GM18951 (cell line): ENCODE measurements at regions not wholly inside any gene's neighbourhood (a gene's known extent, or its start where the extent isn't known, plus 50 kb on each side); places are given as distances from the start of the nearest gene placed in this dataset.
"Not testable (repeated sequence)": the region's sequence is repeated elsewhere in the genome, so short reads cannot be mapped to it uniquely, and the experiment has no call there.

Experiments
- POLR2A ChIP-seq: IDR thresholded peaks from 4 replicates; pipeline ENCODE4 v1.6.1; 2011; ENCODE audit warnings: mild to moderate bottlenecking; ENCODE audit not compliant: insufficient read length, insufficient read depth; ENCODE audit errors: extremely low read depth
- in situ Hi-C: fragments of 300-500 bp; cut with MboI; formaldehyde crosslinking; loops from one replicate; pipeline ENCODE4 v1.12.0; 2022; ENCODE audit warnings: low sequenced_read_pairs, mixed read lengths, inconsistent platforms; ENCODE audit not compliant: unreplicated experiment

DNA sequence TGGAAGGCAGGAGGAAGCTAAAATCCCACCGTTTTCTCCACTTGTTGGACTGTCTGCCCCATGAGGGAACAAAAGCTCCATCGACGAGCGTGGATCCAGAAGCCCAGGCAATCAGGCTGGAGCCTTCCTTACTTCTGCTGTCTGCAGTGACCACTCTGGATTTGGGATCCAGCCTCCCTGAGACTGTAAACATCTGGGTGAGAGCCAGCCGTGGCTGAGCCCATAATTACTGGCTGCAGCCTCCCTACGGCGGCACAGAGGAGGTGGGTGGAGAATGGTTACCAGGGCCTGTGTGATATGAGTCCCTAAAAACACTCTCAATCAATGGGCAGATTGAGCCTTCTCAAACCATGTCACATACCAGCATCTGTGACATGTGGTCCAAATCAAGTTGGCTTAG lies 158.2 kb downstream of the FOXL1 start:
- TF ChIP-seq POLR2A = no peak
- in situ Hi-C loops = no loop called here

DNA sequence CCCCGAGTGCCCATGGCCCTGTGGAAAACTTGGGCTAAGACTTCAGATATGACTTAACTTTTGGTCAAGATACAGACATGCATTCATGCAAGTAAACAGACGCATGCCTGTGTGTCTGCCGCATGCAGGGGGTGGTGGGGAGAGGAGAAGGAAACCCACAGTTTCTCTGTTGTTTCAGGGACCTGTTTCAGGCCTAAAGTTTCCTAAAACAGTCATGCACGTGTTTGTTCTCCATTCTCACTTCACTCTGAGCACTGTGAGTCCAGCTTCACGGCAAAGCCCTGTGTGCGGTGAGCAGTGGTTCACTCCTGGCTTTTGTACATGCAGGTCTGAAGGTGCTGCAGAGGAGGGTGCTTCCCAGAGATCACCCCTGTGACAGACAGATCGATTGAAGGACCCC lies 158.7 kb downstream of the FOXL1 start:
- in situ Hi-C loops = no loop called here

DNA sequence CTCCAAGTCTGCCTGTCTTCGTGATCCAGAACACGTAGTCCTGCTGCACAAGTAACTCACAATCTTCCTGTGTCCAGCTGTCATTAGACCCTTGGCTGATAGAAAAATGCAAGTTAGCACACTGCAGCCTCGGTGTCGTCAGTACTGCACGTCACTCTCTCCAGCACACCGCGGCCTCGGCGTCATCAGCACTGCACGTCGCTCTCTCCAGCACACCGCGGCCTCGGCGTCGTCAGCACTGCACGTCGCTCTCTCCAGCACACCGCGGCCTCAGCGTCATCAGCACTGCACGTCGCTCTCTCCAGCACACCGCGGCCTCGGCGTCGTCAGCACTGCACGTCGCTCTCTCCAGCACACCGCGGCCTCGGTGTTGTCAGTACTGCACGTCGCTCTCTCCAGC lies 160.0 kb downstream of the FOXL1 start:
- in situ Hi-C loops = not testable (repeated sequence)

More for the DNA sequence above, 158.7 kb downstream of the FOXL1 start:
- TF ChIP-seq POLR2A = no peak

DNA sequence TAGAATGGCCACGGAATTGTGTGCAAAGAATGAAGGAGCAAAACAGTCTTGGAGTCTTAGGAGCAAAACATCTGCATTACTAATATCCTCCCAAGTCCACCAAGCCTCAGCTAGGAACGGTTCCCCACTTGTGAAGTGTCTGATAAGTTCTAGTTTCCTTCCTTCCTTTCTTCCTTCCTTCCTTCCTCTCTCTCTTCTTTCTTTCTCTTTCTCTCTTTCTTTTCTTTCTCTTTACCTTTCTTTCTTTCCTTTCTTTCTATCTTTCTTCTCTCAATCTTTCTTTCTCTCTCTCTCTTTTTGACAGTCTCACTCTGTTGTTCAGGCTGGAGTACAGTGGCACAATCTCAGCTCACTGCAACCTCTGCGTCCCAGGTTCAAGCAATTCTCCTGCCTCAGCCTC lies 160.8 kb downstream of the FOXL1 start:
- in situ Hi-C loops = no loop called here
- no peak for TF ChIP-seq POLR2A

DNA sequence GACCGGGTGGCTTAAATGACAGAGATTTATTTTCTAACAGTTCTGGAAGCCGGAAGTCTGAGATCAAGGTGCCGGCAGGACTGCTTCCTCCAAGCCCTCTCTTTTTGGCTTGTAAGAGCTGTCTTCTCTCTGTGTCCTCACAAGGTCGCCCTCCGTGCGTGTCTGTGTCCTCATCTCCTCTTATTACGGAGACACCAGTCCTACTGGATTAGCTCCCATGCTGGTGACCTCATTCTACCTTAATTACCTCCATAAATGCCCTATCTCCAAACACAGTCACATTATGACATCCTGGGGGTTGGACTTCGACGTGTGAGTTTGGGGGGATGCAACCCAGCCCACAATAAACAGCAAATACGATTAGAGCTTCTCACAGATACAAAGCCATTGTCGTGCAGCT lies 161.5 kb downstream of the FOXL1 start:
- TF ChIP-seq POLR2A = no peak
- in situ Hi-C loops = no loop called here

DNA sequence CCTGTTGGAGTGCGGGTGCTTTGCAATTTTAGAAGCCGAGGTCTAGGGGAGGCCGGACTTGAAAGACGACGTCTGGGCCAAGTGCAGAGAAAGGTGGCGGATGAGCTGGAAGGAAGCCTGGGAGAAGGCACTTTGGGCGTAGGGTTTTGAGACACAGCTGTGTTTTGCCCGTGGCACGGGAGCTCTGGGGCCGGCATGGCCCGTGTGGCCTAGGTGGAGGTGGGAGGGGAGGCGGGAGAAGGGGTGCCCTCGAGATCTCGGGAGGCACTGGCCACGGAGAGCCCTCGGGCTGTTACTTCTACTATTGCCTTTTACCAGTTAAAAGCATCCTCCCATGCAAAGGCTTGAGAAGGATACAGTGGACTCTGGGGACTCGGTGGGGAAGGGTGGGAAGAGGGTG lies 161.9 kb downstream of the FOXL1 start:
- in situ Hi-C loops = no loop called here
- no peak for TF ChIP-seq POLR2A

DNA sequence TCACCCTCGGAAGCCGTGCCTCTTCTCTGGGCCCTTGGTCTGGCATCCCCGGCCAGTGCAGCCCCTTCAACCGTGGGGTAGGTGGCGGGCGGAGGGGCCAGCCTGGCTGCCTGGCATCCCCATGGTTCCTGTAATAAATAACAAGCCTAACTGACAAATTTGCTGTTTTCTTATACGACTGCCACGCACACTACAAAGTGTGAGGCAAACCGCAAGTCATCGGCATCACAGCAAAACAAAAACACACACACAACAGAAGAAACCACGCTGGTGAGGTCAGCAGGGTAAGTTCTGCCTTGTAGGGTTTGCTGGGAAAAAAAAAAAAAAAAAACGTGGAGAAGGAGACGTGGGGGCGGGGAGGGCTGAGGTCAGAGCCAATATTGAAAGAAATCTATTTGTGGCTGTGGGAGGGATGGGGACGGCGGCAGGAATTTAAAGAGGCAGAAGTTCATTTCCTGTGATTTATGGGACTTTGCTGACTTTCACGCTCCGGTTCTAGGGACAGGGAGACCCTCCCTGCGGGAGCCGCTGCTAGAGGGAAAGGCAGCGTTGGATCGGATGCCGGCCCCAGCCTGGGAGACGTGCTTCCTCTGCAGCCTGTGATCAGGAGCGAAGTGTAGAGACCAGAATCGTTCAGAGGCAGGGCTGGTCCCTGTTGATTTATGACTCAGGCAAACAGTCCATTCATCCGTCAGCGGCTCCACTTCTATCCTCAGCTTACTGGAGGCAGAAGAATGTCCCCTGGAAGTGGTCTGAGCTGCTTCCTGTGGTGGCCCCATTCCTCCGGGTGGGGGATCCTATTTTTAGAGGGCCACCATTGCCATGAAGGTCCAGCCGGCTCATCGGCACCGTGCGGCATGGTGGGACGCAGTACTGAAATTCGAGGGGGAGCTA lies 162.8 kb downstream of the FOXL1 start:
- TF ChIP-seq POLR2A = no peak
- in situ Hi-C loops = no loop called here

DNA sequence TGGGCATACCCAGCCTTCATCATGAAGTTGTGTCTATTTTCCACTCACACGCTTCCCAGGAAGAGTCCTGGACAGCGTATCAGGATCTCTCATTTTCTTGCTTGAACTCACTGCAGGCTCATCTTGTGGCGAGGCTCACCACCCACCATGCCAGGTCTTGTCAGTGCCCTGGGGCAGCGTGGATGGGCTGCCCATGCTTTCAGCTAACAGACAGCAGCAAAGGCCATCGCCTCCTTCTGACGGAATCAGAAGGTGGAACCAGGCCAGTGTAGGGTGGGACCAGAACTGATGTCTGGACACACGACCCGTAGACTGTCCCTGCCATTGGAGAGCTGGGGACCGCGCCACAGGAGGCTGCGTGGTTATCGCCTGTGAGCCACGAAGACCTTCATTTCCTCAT lies 169.4 kb downstream of the FOXL1 start:
- in situ Hi-C loops = no loop called here
- no peak for TF ChIP-seq POLR2A

DNA sequence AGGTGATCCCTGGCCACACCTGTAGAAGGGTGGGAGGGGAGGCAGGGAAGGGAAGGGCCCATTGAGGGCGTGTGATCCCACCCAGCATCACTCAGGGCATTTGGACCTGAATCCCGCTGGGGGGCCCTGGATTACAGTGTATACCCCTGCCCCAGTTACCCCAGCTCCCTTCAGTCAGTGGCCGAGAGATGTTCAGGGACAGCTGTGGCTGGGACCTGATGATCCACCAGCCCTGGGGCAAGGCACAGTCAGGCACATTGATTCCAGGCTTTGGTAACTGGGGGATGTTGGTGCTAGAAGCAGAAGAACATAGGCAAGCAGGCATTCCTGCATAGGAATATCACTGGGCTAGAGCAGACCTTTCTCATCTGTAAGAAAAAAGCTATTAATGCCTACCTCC lies 170.3 kb downstream of the FOXL1 start:
- no peak for TF ChIP-seq POLR2A
- in situ Hi-C loops = no loop called here

DNA sequence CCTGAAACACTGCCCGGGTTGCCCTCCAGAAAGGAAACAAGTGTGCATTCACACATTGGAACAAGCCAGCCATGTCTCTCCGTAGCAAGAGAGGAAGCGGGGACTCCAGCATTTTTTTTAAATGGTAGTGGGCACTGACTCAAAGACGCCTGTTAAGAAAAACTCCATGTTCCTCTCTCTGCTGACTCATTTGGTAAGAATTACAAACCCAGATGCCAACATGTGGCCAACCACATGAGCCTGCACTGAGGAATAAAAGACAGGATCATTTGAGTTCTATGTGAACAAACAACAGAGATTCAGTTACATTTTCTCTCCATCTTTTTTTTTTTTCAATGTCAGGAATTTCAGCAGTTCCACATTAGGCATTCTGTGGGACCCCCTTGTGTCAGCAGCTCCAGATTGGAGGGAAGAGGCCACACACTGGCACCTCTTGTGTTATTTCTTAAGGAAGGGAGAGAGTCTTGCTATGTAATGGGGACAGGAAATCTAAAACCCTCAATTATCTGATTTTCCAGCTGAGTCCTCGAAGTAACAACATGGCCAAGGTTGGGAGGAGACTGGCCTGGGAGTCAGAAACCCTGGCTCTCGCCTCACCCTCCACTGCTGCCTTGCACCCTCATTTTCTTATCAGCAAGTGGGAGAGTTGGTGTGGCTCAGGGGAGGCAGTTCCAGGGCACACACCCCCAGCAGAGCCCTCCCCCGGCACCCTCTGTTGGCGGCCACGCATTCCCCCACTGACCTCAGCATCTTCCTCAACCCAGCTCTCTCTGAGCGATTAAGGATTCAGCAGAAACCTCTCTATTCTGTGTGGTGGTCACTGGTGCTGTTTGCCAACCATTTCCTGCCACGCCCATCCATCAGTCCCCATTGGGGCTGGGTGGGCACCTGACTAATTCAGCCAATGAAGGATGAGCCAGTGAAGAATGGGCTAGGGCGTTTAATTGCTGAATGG lies 173.0 kb downstream of the FOXL1 start:
- TF ChIP-seq POLR2A = no peak
- in situ Hi-C loops = no loop called here

DNA sequence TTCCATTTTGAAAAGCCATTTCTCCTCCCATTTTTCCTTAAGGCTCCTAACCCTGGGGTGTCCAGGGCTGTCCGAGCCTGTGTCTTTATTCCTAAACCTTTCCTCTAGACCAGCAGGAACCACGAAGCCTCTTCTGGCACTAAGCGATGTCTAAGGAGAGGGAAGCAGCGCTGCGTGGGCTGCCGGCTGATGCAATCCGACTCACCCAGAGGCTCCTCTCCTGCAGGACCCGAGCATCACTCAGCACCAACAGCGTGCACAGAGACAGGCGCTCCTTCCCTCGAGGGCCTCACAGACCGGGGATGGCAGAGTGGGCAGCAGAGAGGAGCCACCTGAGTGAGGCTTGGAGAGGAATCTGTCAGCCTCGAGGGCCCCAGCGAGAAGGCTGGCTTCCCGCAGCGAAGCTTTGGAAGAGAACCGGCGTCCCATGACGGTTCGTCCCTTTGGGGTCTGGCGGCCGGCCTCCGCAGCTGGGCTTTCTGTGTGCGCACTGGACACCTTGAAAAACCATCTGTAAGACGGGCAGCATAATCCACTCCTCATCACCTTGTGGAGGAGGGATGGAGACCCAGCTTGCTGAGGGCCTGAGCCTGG lies 174.3 kb downstream of the FOXL1 start:
- in situ Hi-C loops = no loop called here
- no peak for TF ChIP-seq POLR2A

DNA sequence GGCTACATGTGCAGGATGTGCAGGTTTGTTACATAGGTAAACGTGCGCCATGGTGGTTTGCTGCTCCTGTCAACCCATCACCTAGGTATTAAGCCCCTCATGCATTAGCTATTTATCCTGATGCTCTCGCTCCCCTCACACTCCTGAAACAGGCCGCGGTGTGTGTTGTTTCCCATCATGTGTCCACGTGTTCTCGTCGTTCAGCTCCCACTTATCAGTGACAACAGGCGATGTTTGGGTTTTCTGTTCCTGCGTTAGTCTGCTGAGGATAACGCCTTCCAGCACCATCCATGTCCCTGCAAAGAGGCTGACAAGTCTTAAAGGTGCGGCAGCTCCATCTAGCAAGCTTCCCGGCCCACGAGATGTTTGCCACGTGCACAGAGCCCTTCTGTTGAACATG lies 175.1 kb downstream of the FOXL1 start:
- in situ Hi-C loops = no loop called here
- TF ChIP-seq POLR2A = no peak

DNA sequence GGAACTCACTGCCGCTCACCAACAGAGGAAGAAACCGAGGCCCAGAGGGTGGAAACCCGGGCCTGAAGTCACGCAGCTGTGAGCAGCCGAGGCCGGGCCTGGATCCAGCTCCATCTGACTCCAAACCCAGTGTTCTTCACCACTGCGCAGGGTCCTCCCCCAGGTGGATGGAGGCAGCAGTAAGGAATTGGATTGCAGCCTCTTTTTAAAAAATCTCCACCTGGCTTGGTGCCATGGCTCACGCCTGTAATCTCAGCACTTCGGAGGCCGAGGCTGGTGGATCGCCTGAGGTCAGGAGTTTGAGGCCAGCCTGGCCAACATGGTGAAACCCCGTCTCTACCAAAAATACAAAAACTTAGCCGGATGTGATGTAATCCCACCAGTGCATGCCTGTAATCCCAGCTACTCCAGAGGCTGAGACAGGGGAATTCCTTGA lies 177.2 kb downstream of the FOXL1 start:
- in situ Hi-C loops = no loop called here
- no peak for TF ChIP-seq POLR2A
